ENCODE measurements at regions not wholly inside any gene's neighbourhood (a gene's known extent, or its start where the extent isn't known, plus 50 kb on each side); places are given as distances from the start of the nearest gene placed in this dataset.

DNA sequence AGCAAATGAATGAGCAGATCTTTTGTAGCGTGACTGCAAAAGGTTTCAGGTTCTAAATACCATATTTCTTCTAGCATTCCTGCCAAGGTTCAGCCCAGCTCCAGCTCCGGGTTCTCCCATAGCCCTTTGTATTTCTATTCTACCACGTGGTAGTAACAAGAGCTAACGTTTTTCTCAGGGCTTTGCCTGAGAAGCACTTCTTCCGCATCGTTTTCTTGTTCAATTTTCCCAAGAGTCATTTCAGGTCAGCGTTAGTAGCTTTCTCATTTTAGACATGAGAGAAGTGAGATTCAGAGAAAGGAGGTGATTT lies 120.1 kb upstream of the MYCN start:
- TF ChIP-seq, protein P1, sequence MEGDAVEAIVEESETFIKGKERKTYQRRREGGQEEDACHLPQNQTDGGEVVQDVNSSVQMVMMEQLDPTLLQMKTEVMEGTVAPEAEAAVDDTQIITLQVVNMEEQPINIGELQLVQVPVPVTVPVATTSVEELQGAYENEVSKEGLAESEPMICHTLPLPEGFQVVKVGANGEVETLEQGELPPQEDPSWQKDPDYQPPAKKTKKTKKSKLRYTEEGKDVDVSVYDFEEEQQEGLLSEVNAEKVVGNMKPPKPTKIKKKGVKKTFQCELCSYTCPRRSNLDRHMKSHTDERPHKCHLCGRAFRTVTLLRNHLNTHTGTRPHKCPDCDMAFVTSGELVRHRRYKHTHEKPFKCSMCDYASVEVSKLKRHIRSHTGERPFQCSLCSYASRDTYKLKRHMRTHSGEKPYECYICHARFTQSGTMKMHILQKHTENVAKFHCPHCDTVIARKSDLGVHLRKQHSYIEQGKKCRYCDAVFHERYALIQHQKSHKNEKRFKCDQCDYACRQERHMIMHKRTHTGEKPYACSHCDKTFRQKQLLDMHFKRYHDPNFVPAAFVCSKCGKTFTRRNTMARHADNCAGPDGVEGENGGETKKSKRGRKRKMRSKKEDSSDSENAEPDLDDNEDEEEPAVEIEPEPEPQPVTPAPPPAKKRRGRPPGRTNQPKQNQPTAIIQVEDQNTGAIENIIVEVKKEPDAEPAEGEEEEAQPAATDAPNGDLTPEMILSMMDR (IDR thresholded peaks at IDR 0.05): no peak
- no peak for TF ChIP-seq POLR2A (IDR thresholded peaks at IDR 0.05)
- TF ChIP-seq POLR2AphosphoS5 (IDR thresholded peaks at IDR 0.05): no peak
